H9 (cell line): ENCODE measurements at regions not wholly inside any gene's neighbourhood (a gene's known extent, or its start where the extent isn't known, plus 50 kb on each side); places are given as distances from the start of the nearest gene placed in this dataset.

Experiments used
- DNase-seq: peaks from one replicate; pipeline ENCODE4 v3.0.0-alpha.2; 2017
- H2AFZ ChIP-seq: one replicate; pipeline ENCODE4 v1.6.1; 2013; ENCODE audit warnings: mild to moderate bottlenecking, low read length, control low read depth, moderate library complexity
- H2AK5ac ChIP-seq: 2 replicates; pipeline ENCODE4 v1.6.1; 2013; ENCODE audit warnings: low read length, control low read depth, mixed read lengths; ENCODE audit not compliant: insufficient read length
- H2BK120ac ChIP-seq: one replicate; pipeline ENCODE4 v1.6.1; 2013; ENCODE audit warnings: low read depth, mild to moderate bottlenecking, low read length, control low read depth, inconsistent platforms; ENCODE audit not compliant: poor library complexity, severe bottlenecking
- H2BK12ac ChIP-seq: 2 replicates; pipeline ENCODE4 v1.6.1; 2013; ENCODE audit warnings: low read length, control low read depth, mixed read lengths, low read depth; ENCODE audit not compliant: insufficient read length
- H2BK15ac ChIP-seq: 2 replicates; pipeline ENCODE4 v1.6.1; 2013; ENCODE audit warnings: low read depth, low read length, control low read depth
- H2BK20ac ChIP-seq: one replicate; pipeline ENCODE4 v1.6.1; 2013; ENCODE audit warnings: low read depth, mild to moderate bottlenecking, low read length, control low read depth, inconsistent platforms; ENCODE audit not compliant: poor library complexity, severe bottlenecking
- H2BK5ac ChIP-seq: 2 replicates; pipeline ENCODE4 v1.6.1; 2013; ENCODE audit warnings: low read length, control low read depth, mixed read lengths; ENCODE audit not compliant: insufficient read length
- H3K14ac ChIP-seq: 2 replicates; pipeline ENCODE4 v1.6.1; 2013; ENCODE audit warnings: low read length, control low read depth; ENCODE audit not compliant: insufficient read depth
- H3K18ac ChIP-seq: 2 replicates; pipeline ENCODE4 v1.6.1; 2013; ENCODE audit warnings: low read depth, mild to moderate bottlenecking, mixed read lengths, low read length, control low read depth; ENCODE audit not compliant: insufficient read length
- H3K23ac ChIP-seq: 2 replicates; pipeline ENCODE4 v1.6.1; 2013; ENCODE audit warnings: low read length, control low read depth, mixed read lengths, low read depth; ENCODE audit not compliant: insufficient read length
- H3K23me2 ChIP-seq: 2 replicates; pipeline ENCODE4 v1.6.1; 2013; ENCODE audit warnings: low read depth, mild to moderate bottlenecking, mixed read lengths, low read length, control low read depth; ENCODE audit not compliant: insufficient read length, poor library complexity, severe bottlenecking
- H3K27ac ChIP-seq: 2 replicates; pipeline ENCODE4 v1.5.1; 2013; ENCODE audit warnings: low read length, control low read depth, mixed read lengths, low read depth; ENCODE audit not compliant: insufficient read length
- H3K27me3 ChIP-seq: 2 replicates; pipeline ENCODE4 v1.6.1; 2013; ENCODE audit warnings: low read length, control low read depth, inconsistent platforms; ENCODE audit not compliant: insufficient read depth
- H3K4ac ChIP-seq: 2 replicates; pipeline ENCODE4 v1.6.1; 2013; ENCODE audit warnings: low read depth, mild to moderate bottlenecking, control low read depth, inconsistent platforms, low read length, moderate library complexity
- H3K4me1 ChIP-seq: 2 replicates; pipeline ENCODE4 v1.6.1; 2013; ENCODE audit warnings: low read length, control low read depth, inconsistent platforms; ENCODE audit not compliant: insufficient read depth
- H3K4me2 ChIP-seq: 2 replicates; pipeline ENCODE4 v1.6.1; 2013; ENCODE audit warnings: low read length, control low read depth, mixed read lengths; ENCODE audit not compliant: insufficient read length, insufficient read depth
- H3K56ac ChIP-seq: 2 replicates; pipeline ENCODE4 v1.6.1; 2013; ENCODE audit warnings: low read depth, mild to moderate bottlenecking, mixed read lengths, low read length, control low read depth; ENCODE audit not compliant: insufficient read length
- H3K79me1 ChIP-seq: 2 replicates; pipeline ENCODE4 v1.6.1; 2013; ENCODE audit warnings: low read depth, mild to moderate bottlenecking, moderate library complexity, low read length, control low read depth, inconsistent platforms; ENCODE audit not compliant: insufficient read depth, poor library complexity, severe bottlenecking
- H3K79me2 ChIP-seq: 2 replicates; pipeline ENCODE4 v1.6.1; 2013; ENCODE audit warnings: low read length, control low read depth, inconsistent platforms; ENCODE audit not compliant: insufficient read depth
- H3K9ac ChIP-seq: 2 replicates; pipeline ENCODE4 v1.6.1; 2013; ENCODE audit warnings: low read length, control low read depth, mixed read lengths; ENCODE audit not compliant: insufficient read length; ENCODE audit errors: extremely low read depth
- H3K9me3 ChIP-seq: one replicate; pipeline ENCODE4 v1.6.1; 2013; ENCODE audit warnings: low read depth, low read length, inconsistent platforms; ENCODE audit not compliant: control insufficient read depth
- H3T11ph ChIP-seq: one replicate; pipeline ENCODE4 v1.6.1; 2013; ENCODE audit warnings: mild to moderate bottlenecking, low read length, control low read depth, inconsistent platforms
- H4K20me1 ChIP-seq: one replicate; pipeline ENCODE4 v1.6.1; 2013; ENCODE audit not compliant: control insufficient read depth, insufficient read length, insufficient read depth
- H4K5ac ChIP-seq: 2 replicates; pipeline ENCODE4 v1.6.1; 2013; ENCODE audit warnings: low read depth, mild to moderate bottlenecking, mixed read lengths, low read length, control low read depth; ENCODE audit not compliant: insufficient read length
- H4K8ac ChIP-seq: replicated peaks from 2 replicates; pipeline ENCODE4 v1.6.1; 2013; ENCODE audit warnings: low read length, control low read depth, mixed read lengths, low read depth; ENCODE audit not compliant: insufficient read length
- H4K91ac ChIP-seq: 2 replicates; pipeline ENCODE4 v1.6.1; 2013; ENCODE audit warnings: low read depth, mild to moderate bottlenecking, moderate library complexity, mixed read lengths, low read length, control low read depth; ENCODE audit not compliant: insufficient read length
- H3K27ac Mint-ChIP-seq, 3 experiments: 2 replicates in 2 of 3; 3 replicates in 1 of 3; pipeline ENCODE4 v1.8.0; 2020 to 2021; ENCODE audit warnings: mixed read lengths in 3 of 3, mild to moderate bottlenecking in 1 of 3, moderate library complexity in 1 of 3
- H3K27me3 Mint-ChIP-seq: 2 replicates; pipeline ENCODE4 v1.8.0; 2021; ENCODE audit warnings: low read depth, mild to moderate bottlenecking, moderate library complexity, mixed read lengths
- H3K36me3 Mint-ChIP-seq, 3 experiments: 2 replicates in 2 of 3; 3 replicates in 1 of 3; pipeline ENCODE4 v1.8.0; 2020 to 2021; ENCODE audit warnings: low read depth in 3 of 3, mixed read lengths in 3 of 3; ENCODE audit not compliant: insufficient read depth in 1 of 3
- H3K4me1 Mint-ChIP-seq, 2 experiments: 2 replicates each; pipeline ENCODE4 v1.8.0; 2020; ENCODE audit warnings: mixed read lengths in 2 of 2
- H3K4me3 Mint-ChIP-seq, 2 experiments: 2 replicates in 1 of 2; 3 replicates in 1 of 2; pipeline ENCODE4 v1.8.0; 2020 to 2021; ENCODE audit warnings: mild to moderate bottlenecking in 2 of 2, mixed read lengths in 2 of 2, moderate library complexity in 1 of 2
- H3K9me3 Mint-ChIP-seq, 2 experiments: 2 replicates in 1 of 2; 3 replicates in 1 of 2; pipeline ENCODE4 v1.8.0; 2020; ENCODE audit warnings: mild to moderate bottlenecking in 2 of 2, mixed read lengths in 2 of 2, moderate library complexity in 1 of 2
- TF ChIP-seq, protein P1 (sequence below): fragments of 200-600 bp; sonication (generic); conservative IDR thresholded peaks from 3 replicates; pipeline ENCODE4 v1.8.0; 2021; ENCODE audit warnings: antibody characterized with exemption, mild to moderate bottlenecking

DNA sequence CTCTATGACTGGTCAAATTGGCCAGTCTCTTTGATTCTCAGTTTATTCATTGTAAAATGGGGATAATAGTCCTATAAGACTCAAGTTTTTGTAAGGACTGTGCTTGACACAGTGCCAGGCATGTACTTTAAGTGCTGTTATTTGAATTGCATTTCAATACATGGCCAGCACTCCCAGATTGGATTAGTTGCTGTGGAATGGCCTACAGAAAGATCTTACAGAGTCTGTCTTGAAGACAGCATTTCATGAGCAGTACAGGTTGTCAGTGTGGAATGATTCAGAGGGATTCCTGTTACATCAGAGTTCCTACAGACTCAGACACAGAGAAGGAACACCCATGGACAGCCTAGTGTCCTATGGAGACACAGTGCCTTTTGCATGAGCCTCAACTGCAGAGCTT lies 238.1 kb upstream of the BMPER start:
- H3K27ac Mint-ChIP-seq = peak overlapping the region in 1 of 3 experiments; percentile 46; a peak in 2 of 7 replicates
- Histone ChIP-seq H2BK5ac (no peak overlapping the region), H3K18ac (no peak overlapping the region), H2BK20ac (no peak overlapping the region), H3K9ac (no peak overlapping the region), H4K5ac (no peak overlapping the region), H3K56ac (no peak overlapping the region), H4K91ac (no peak overlapping the region), H3K14ac (no peak overlapping the region), H3K4me2 (no peak overlapping the region), H4K20me1 (no peaks in the 10 kb centered on the region), H3K4ac (no peak overlapping the region), H3K79me1 (no peaks in the 10 kb centered on the region), H4K8ac (no peak overlapping the region), H3K9me3 (no peaks in the 10 kb centered on the region), H3T11ph (no peak overlapping the region), H2AFZ (no peak overlapping the region), H2BK12ac (no peak overlapping the region), H3K4me1 (0 out of 2 replicates have a peak, but pooled peaks cover 2% of the 10 kb centered on the region), H3K79me2 (no peaks in the 10 kb centered on the region), H2BK120ac (no peak overlapping the region), H2BK15ac (no peak overlapping the region), H3K27me3 (no peaks in the 10 kb centered on the region), H2AK5ac (no peak overlapping the region), H3K23ac (no peak overlapping the region), H3K27ac (no peak overlapping the region), H3K23me2 (no peaks in the 10 kb centered on the region)
- no peak for DNase-seq
- no peaks in the 10 kb centered on the region for H3K27me3 Mint-ChIP-seq
- no peak overlapping the region for H3K4me3 Mint-ChIP-seq
- peaks cover 8 to 9% of the 10 kb centered on the region in 2 experiments for H3K4me1 Mint-ChIP-seq
- TF ChIP-seq, protein P1, sequence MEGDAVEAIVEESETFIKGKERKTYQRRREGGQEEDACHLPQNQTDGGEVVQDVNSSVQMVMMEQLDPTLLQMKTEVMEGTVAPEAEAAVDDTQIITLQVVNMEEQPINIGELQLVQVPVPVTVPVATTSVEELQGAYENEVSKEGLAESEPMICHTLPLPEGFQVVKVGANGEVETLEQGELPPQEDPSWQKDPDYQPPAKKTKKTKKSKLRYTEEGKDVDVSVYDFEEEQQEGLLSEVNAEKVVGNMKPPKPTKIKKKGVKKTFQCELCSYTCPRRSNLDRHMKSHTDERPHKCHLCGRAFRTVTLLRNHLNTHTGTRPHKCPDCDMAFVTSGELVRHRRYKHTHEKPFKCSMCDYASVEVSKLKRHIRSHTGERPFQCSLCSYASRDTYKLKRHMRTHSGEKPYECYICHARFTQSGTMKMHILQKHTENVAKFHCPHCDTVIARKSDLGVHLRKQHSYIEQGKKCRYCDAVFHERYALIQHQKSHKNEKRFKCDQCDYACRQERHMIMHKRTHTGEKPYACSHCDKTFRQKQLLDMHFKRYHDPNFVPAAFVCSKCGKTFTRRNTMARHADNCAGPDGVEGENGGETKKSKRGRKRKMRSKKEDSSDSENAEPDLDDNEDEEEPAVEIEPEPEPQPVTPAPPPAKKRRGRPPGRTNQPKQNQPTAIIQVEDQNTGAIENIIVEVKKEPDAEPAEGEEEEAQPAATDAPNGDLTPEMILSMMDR = no peak
- no peaks in the 10 kb centered on the region; a peak in 1 of 5 replicates for H3K9me3 Mint-ChIP-seq
- H3K36me3 Mint-ChIP-seq = no peaks in the 10 kb centered on the region
